Naive thymus-derived CD4-positive, alpha-beta T cell (primary cell): ENCODE measurements at regions not wholly inside any gene's neighbourhood (a gene's known extent, or its start where the extent isn't known, plus 50 kb on each side); places are given as distances from the start of the nearest gene placed in this dataset.

Source experiments
- ATAC-seq: fragments of 150-1000 bp; cut with Tn5 transposase; 2 replicates; pipeline ENCODE4 v1.10.0; 2021; ENCODE audit warnings: mild to moderate bottlenecking, moderate library complexity
- CTCF ChIA-PET: fragments of 350-600 bp; sonication (Branson Sonifier 250); formaldehyde crosslinking; loops from one replicate; lab custom pipeline; 2021; ENCODE audit warnings: antibody characterized with exemption; lab: Charles Lee
- POLR2A ChIA-PET: fragments of 350-600 bp; sonication (Branson Sonifier 250); formaldehyde crosslinking; loops from one replicate; lab custom pipeline; 2021; ENCODE audit warnings: antibody characterized with exemption, inconsistent platforms; lab: Charles Lee
- DNase-seq, 9 donors: peaks; one replicate each; pipeline versions ENCODE4 v3.0.0 to v3.0.0-alpha.2; 2020 to 2022; ENCODE audit warnings: mixed read lengths in 1 of 9
- H3K27ac ChIP-seq: one replicate; pipeline ENCODE4 v1.7.0; 2013; ENCODE audit warnings: mild to moderate bottlenecking, low read depth, low read length, moderate library complexity
- H3K27me3 ChIP-seq, 2 donors: one replicate each; pipeline ENCODE4 v1.7.0; 2013; ENCODE audit warnings: low read length in 2 of 2, mild to moderate bottlenecking in 2 of 2, moderate library complexity in 2 of 2; ENCODE audit not compliant: control insufficient read depth in 2 of 2, insufficient read depth in 2 of 2
- H3K36me3 ChIP-seq, 3 experiments: 1 replicate in 2 of 3; 2 replicates in 1 of 3; pipeline ENCODE4 v1.7.0; 2013; ENCODE audit warnings: low read length in 3 of 3, mild to moderate bottlenecking in 3 of 3, moderate library complexity in 1 of 3; ENCODE audit not compliant: insufficient read depth in 3 of 3, control insufficient read depth in 2 of 3
- H3K4me1 ChIP-seq, 2 donors: one replicate each; pipeline ENCODE4 v1.7.0; 2013; ENCODE audit warnings: low read length in 2 of 2, mild to moderate bottlenecking in 2 of 2, moderate library complexity in 1 of 2; ENCODE audit not compliant: control insufficient read depth in 2 of 2, insufficient read depth in 2 of 2
- H3K4me3 ChIP-seq: 2 replicates; pipeline ENCODE4 v1.7.0; 2013; ENCODE audit warnings: mild to moderate bottlenecking, low read length
- H3K9me3 ChIP-seq, 3 experiments: 1 replicate in 2 of 3; 2 replicates in 1 of 3; pipeline ENCODE4 v1.7.0; 2013; ENCODE audit warnings: low read length in 3 of 3; ENCODE audit not compliant: control insufficient read depth in 2 of 3
- H3K27ac Mint-ChIP-seq, 9 donors: one replicate each; pipeline ENCODE4 v1.8.0; 2020 to 2022; ENCODE audit warnings: mixed read lengths in 9 of 9, mild to moderate bottlenecking in 8 of 9, moderate library complexity in 5 of 9, inconsistent platforms in 2 of 9
- H3K27me3 Mint-ChIP-seq, 5 donors: one replicate each; pipeline ENCODE4 v1.8.0; 2021 to 2022; ENCODE audit warnings: mixed read lengths in 5 of 5, mild to moderate bottlenecking in 1 of 5
- H3K36me3 Mint-ChIP-seq, 5 donors: one replicate each; pipeline ENCODE4 v1.8.0; 2020 to 2022; ENCODE audit warnings: mixed read lengths in 5 of 5, mild to moderate bottlenecking in 3 of 5, inconsistent platforms in 1 of 5
- H3K4me1 Mint-ChIP-seq, 7 donors: one replicate each; pipeline ENCODE4 v1.8.0; 2020 to 2022; ENCODE audit warnings: mixed read lengths in 7 of 7, mild to moderate bottlenecking in 3 of 7, inconsistent platforms in 1 of 7
- H3K4me3 Mint-ChIP-seq, 10 donors: one replicate each; pipeline ENCODE4 v1.8.0; 2020 to 2022; ENCODE audit warnings: mild to moderate bottlenecking in 10 of 10, mixed read lengths in 10 of 10, moderate library complexity in 6 of 10, inconsistent platforms in 2 of 10
- H3K9me3 Mint-ChIP-seq, 11 donors: one replicate each; pipeline ENCODE4 v1.8.0; 2020 to 2022; ENCODE audit warnings: mixed read lengths in 11 of 11, mild to moderate bottlenecking in 4 of 11, inconsistent platforms in 1 of 11, moderate library complexity in 1 of 11
- intact Hi-C, 2 donors: fragments of 100-400 bp; cut with micrococcal nuclease; formaldehyde crosslinking; loops; one replicate each; pipeline ENCODE4 v1.15.1; 2023

- H3K4me1 Mint-ChIP-seq, result no peaks in the 10 kb centered on the region
- ChIA-PET POLR2A (no interaction called here), CTCF (no interaction called here)
- peaks cover 0 to 15% (median 3%) of the 10 kb centered on the region in 5 donors for H3K36me3 Mint-ChIP-seq
- H3K27me3 ChIP-seq, result no peaks in the 10 kb centered on the region
- no peak overlapping the region for H3K4me3 Mint-ChIP-seq
- H3K9me3 ChIP-seq, result peaks cover 0 to 12% (median 0%) of the 10 kb centered on the region in 3 experiments
- peaks cover 0 to 4% (median 0%) of the 10 kb centered on the region in 5 donors for H3K27me3 Mint-ChIP-seq
- no peak overlapping the region for H3K27ac Mint-ChIP-seq
- ATAC-seq, result no peak
- H3K4me1 ChIP-seq, result no peaks in the 10 kb centered on the region
- peaks cover 13 to 43% (median 18%) of the 10 kb centered on the region in 11 donors for H3K9me3 Mint-ChIP-seq
- intact Hi-C loops, result no loop called here
- H3K4me3 ChIP-seq, result no peak overlapping the region
- no peak for DNase-seq
- no peak overlapping the region for H3K27ac ChIP-seq
- no peaks in the 10 kb centered on the region for H3K36me3 ChIP-seq
Measured at GRCh38 chr2:22582107-22582506, 802.9 kb upstream of the KLHL29 start.

GRCh38 chr2:22596306-22596705 is 788.7 kb upstream of the KLHL29 start:
- Mint-ChIP-seq H3K4me3 (no peak overlapping the region), H3K9me3 (peaks cover 0 to 15% (median 9%) of the 10 kb centered on the region in 11 donors), H3K27ac (peak overlapping the region in 1 of 9 donors; percentile 0), H3K36me3 (no peaks in the 10 kb centered on the region), H3K4me1 (peaks cover 0 to 1% (median 0%) of the 10 kb centered on the region in 7 donors), H3K27me3 (no peaks in the 10 kb centered on the region)
- intact Hi-C loops, result no loop called here
- H3K36me3 ChIP-seq, result no peaks in the 10 kb centered on the region
- H3K27ac ChIP-seq, result no peak overlapping the region
- ChIA-PET POLR2A (no interaction called here), CTCF (no interaction called here)
- H3K4me3 ChIP-seq, result no peak overlapping the region
- ATAC-seq (no peak), DNase-seq (no peak)
- H3K27me3 ChIP-seq, result no peaks in the 10 kb centered on the region
- no peaks in the 10 kb centered on the region for H3K9me3 ChIP-seq
- no peaks in the 10 kb centered on the region for H3K4me1 ChIP-seq

- Histone ChIP-seq H3K4me3 (no peak overlapping the region), H3K36me3 (no peaks in the 10 kb centered on the region), H3K27ac (no peak overlapping the region), H3K9me3 (no peaks in the 10 kb centered on the region), H3K27me3 (no peaks in the 10 kb centered on the region), H3K4me1 (no peaks in the 10 kb centered on the region)
- ChIA-PET POLR2A (no interaction called here), CTCF (no interaction called here)
- DNase-seq, result no peak
- Mint-ChIP-seq H3K4me3 (no peak overlapping the region), H3K36me3 (no peaks in the 10 kb centered on the region), H3K9me3 (peaks cover 0 to 13% (median 2%) of the 10 kb centered on the region in 11 donors), H3K27ac (no peak overlapping the region), H3K4me1 (peaks cover 0 to 1% (median 0%) of the 10 kb centered on the region in 7 donors), H3K27me3 (no peaks in the 10 kb centered on the region)
- no peak for ATAC-seq
- intact Hi-C loops, result no loop called here
Measured at GRCh38 chr2:22600156-22600555, 784.8 kb upstream of the KLHL29 start.

GRCh38 chr2:22600999-22601398 is 784.0 kb upstream of the KLHL29 start:
- ATAC-seq (no peak), DNase-seq (no peak)
- CTCF ChIA-PET, result no interaction called here
- H3K27me3 ChIP-seq, result no peaks in the 10 kb centered on the region
- no peaks in the 10 kb centered on the region for H3K36me3 ChIP-seq
- H3K4me1 Mint-ChIP-seq, result peaks cover 0 to 1% (median 0%) of the 10 kb centered on the region in 7 donors
- no peak overlapping the region for H3K27ac Mint-ChIP-seq
- no peak overlapping the region for H3K27ac ChIP-seq
- H3K4me3 ChIP-seq, result no peak overlapping the region
- no peaks in the 10 kb centered on the region for H3K27me3 Mint-ChIP-seq
- no peak overlapping the region for H3K4me3 Mint-ChIP-seq
- H3K36me3 Mint-ChIP-seq, result no peaks in the 10 kb centered on the region
- H3K9me3 Mint-ChIP-seq, result peaks cover 0 to 16% (median 2%) of the 10 kb centered on the region in 11 donors
- POLR2A ChIA-PET, result no interaction called here
- H3K4me1 ChIP-seq, result no peaks in the 10 kb centered on the region
- H3K9me3 ChIP-seq, result no peaks in the 10 kb centered on the region
- intact Hi-C loops, result no loop called here

GRCh38 chr2:22604136-22604535 is 780.8 kb upstream of the KLHL29 start:
- Histone ChIP-seq H3K27ac (no peak overlapping the region), H3K36me3 (no peaks in the 10 kb centered on the region), H3K4me3 (no peak overlapping the region), H3K9me3 (no peaks in the 10 kb centered on the region), H3K4me1 (no peaks in the 10 kb centered on the region), H3K27me3 (no peaks in the 10 kb centered on the region)
- Mint-ChIP-seq H3K9me3 (peaks cover 0 to 9% (median 4%) of the 10 kb centered on the region in 11 donors), H3K27ac (no peak overlapping the region), H3K4me1 (no peaks in the 10 kb centered on the region), H3K4me3 (no peak overlapping the region), H3K27me3 (no peaks in the 10 kb centered on the region), H3K36me3 (no peaks in the 10 kb centered on the region)
- intact Hi-C loops, result no loop called here
- ChIA-PET CTCF (no interaction called here), POLR2A (no interaction called here)
- ATAC-seq, result no peak
- DNase-seq, result no peak

- Histone ChIP-seq H3K4me3 (no peak overlapping the region), H3K4me1 (no peaks in the 10 kb centered on the region), H3K27ac (no peak overlapping the region), H3K9me3 (no peaks in the 10 kb centered on the region), H3K36me3 (no peaks in the 10 kb centered on the region), H3K27me3 (no peaks in the 10 kb centered on the region)
- no peaks in the 10 kb centered on the region for H3K27me3 Mint-ChIP-seq
- ATAC-seq, result no peak
- ChIA-PET POLR2A (no interaction called here), CTCF (no interaction called here)
- no peak for DNase-seq
- intact Hi-C loops, result no loop called here
- H3K9me3 Mint-ChIP-seq, result peaks cover 0 to 12% (median 4%) of the 10 kb centered on the region in 11 donors
- H3K27ac Mint-ChIP-seq, result no peak overlapping the region
- no peaks in the 10 kb centered on the region for H3K36me3 Mint-ChIP-seq
- H3K4me1 Mint-ChIP-seq, result no peaks in the 10 kb centered on the region
- no peak overlapping the region for H3K4me3 Mint-ChIP-seq
Measured at GRCh38 chr2:22616031-22616430, 768.9 kb upstream of the KLHL29 start.

- Mint-ChIP-seq H3K9me3 (peaks cover 0 to 16% (median 4%) of the 10 kb centered on the region in 11 donors), H3K4me3 (no peak overlapping the region), H3K4me1 (no peaks in the 10 kb centered on the region), H3K36me3 (no peaks in the 10 kb centered on the region), H3K27me3 (no peaks in the 10 kb centered on the region), H3K27ac (no peak overlapping the region)
- Histone ChIP-seq H3K4me3 (no peak overlapping the region), H3K27ac (no peak overlapping the region), H3K4me1 (no peaks in the 10 kb centered on the region), H3K36me3 (no peaks in the 10 kb centered on the region), H3K9me3 (no peaks in the 10 kb centered on the region), H3K27me3 (no peaks in the 10 kb centered on the region)
- intact Hi-C loops, result no loop called here
- no peak for ATAC-seq
- DNase-seq, result no peak
- CTCF ChIA-PET, result no interaction called here
- POLR2A ChIA-PET, result no interaction called here
Measured at GRCh38 chr2:22623620-22624019, 761.4 kb upstream of the KLHL29 start.
